ENCODE measurements at regions not wholly inside any gene's neighbourhood (a gene's known extent, or its start where the extent isn't known, plus 50 kb on each side); places are given as distances from the start of the nearest gene placed in this dataset.

GRCh38 chr1:118303534-118303933 lies 118.5 kb upstream of the SPAG17 start:
- Histone ChIP-seq H3K27ac (ENCODE audit: low read depth in 1 of 2, low read length in 1 of 2) (peak overlapping the region in 1 of 2 donors; percentile 50), H3K9me3 (ENCODE audit: control insufficient read depth in 4 of 4, insufficient read depth in 3 of 4, low read length in 3 of 4) (no peaks in the 10 kb centered on the region), H3K9ac (ENCODE audit: insufficient read depth in 1 of 2, low read length in 2 of 2) (no peak overlapping the region), H3K27me3 (ENCODE audit: control insufficient read depth in 3 of 3, insufficient read depth in 3 of 3, low read length in 2 of 3) (peaks cover 0 to 2% (median 2%) of the 10 kb centered on the region in 3 donors), H3K4me1 (ENCODE audit: control insufficient read depth in 5 of 5, insufficient read depth in 5 of 5, low read length in 5 of 5) (peaks cover 0 to 12% (median 0%) of the 10 kb centered on the region in 5 donors), H3K4me3 (no peak overlapping the region), H3K36me3 (ENCODE audit: control insufficient read depth in 4 of 4, insufficient read depth in 4 of 4, low read length in 4 of 4) (no peaks in the 10 kb centered on the region)
- 42 to 55% methylated on average over 4 of the region's 4 CpGs for WGBS, 2 donors
- no peak for TF ChIP-seq CTCF (IDR thresholded peaks at IDR 0.05; ENCODE audit: control extremely low read depth, extremely low read depth)
- DNase-seq (no peak), ATAC-seq (ENCODE audit: insufficient read depth, low FRiP score) (no peak)

- Histone ChIP-seq H3K36me3 (ENCODE audit: control insufficient read depth in 4 of 4, insufficient read depth in 4 of 4, low read length in 4 of 4) (no peaks in the 10 kb centered on the region), H3K4me3 (no peak overlapping the region), H3K9ac (ENCODE audit: insufficient read depth in 1 of 2, low read length in 2 of 2) (no peak overlapping the region), H3K4me1 (ENCODE audit: control insufficient read depth in 5 of 5, insufficient read depth in 5 of 5, low read length in 5 of 5) (peaks cover 0 to 12% (median 0%) of the 10 kb centered on the region in 5 donors), H3K9me3 (ENCODE audit: control insufficient read depth in 4 of 4, insufficient read depth in 3 of 4, low read length in 3 of 4) (no peaks in the 10 kb centered on the region), H3K27ac (ENCODE audit: low read depth in 1 of 2, low read length in 1 of 2) (peak overlapping the region in 1 of 2 donors; percentile 45), H3K27me3 (ENCODE audit: control insufficient read depth in 3 of 3, insufficient read depth in 3 of 3, low read length in 2 of 3) (peaks cover 0 to 2% (median 2%) of the 10 kb centered on the region in 3 donors)
- no peak for TF ChIP-seq CTCF (IDR thresholded peaks at IDR 0.05; ENCODE audit: control extremely low read depth, extremely low read depth)
- DNase-seq (no peak), ATAC-seq (ENCODE audit: insufficient read depth, low FRiP score) (no peak)
Measured at GRCh38 chr1:118303064-118303463, 118.0 kb upstream of the SPAG17 start.

- no peak for DNase-seq
- WGBS, 2 donors = 53 to 67% methylated on average over 1 of the region's 1 CpG
Measured at GRCh38 chr1:118302145-118302544, 117.1 kb upstream of the SPAG17 start.

More at GRCh38 chr1:118302145-118302544, 117.1 kb upstream of the SPAG17 start:
- no peak for TF ChIP-seq CTCF (IDR thresholded peaks at IDR 0.05; ENCODE audit: control extremely low read depth, extremely low read depth)
- Histone ChIP-seq H3K27me3 (ENCODE audit: control insufficient read depth in 3 of 3, insufficient read depth in 3 of 3, low read length in 2 of 3) (peaks cover 0 to 2% (median 2%) of the 10 kb centered on the region in 3 donors), H3K9me3 (ENCODE audit: control insufficient read depth in 4 of 4, insufficient read depth in 3 of 4, low read length in 3 of 4) (no peaks in the 10 kb centered on the region), H3K9ac (ENCODE audit: insufficient read depth in 1 of 2, low read length in 2 of 2) (no peak overlapping the region), H3K4me3 (no peak overlapping the region), H3K36me3 (ENCODE audit: control insufficient read depth in 4 of 4, insufficient read depth in 4 of 4, low read length in 4 of 4) (no peaks in the 10 kb centered on the region), H3K27ac (ENCODE audit: low read depth in 1 of 2, low read length in 1 of 2) (peak overlapping the region in 1 of 2 donors; percentile 53), H3K4me1 (ENCODE audit: control insufficient read depth in 5 of 5, insufficient read depth in 5 of 5, low read length in 5 of 5) (peaks cover 0 to 12% (median 0%) of the 10 kb centered on the region in 5 donors)
- no peak for ATAC-seq (ENCODE audit: insufficient read depth, low FRiP score)

Measured in lung (tissue), 11 donors.